Neuronal stem cell (in vitro differentiated cells): ENCODE measurements at regions not wholly inside any gene's neighbourhood (a gene's known extent, or its start where the extent isn't known, plus 50 kb on each side); places are given as distances from the start of the nearest gene placed in this dataset.

Source experiments
- DNase-seq: peaks from one replicate; pipeline ENCODE4 v3.0.0-alpha.2; 2013; ENCODE audit warnings: low spot score
- H2AFZ ChIP-seq: one replicate; pipeline ENCODE4 v1.6.1; 2013; ENCODE audit warnings: mild to moderate bottlenecking, low read length, inconsistent platforms
- H2AK5ac ChIP-seq: 2 replicates; pipeline ENCODE4 v1.6.1; 2013; ENCODE audit warnings: low read depth, mild to moderate bottlenecking, inconsistent platforms, low read length, moderate library complexity, mixed read lengths
- H2BK120ac ChIP-seq: 2 replicates; pipeline ENCODE4 v1.6.1; 2013; ENCODE audit warnings: low read depth, mild to moderate bottlenecking, inconsistent platforms, low read length, moderate library complexity, mixed read lengths
- H2BK12ac ChIP-seq: one replicate; pipeline ENCODE4 v1.6.1; 2013; ENCODE audit warnings: low read length, inconsistent platforms
- H2BK15ac ChIP-seq: 2 replicates; pipeline ENCODE4 v1.6.1; 2013; ENCODE audit warnings: mild to moderate bottlenecking, low read length, inconsistent platforms, mixed read lengths
- H2BK5ac ChIP-seq: one replicate; pipeline ENCODE4 v1.6.1; 2013; ENCODE audit warnings: inconsistent platforms, mild to moderate bottlenecking, low read length, moderate library complexity
- H3K14ac ChIP-seq: one replicate; pipeline ENCODE4 v1.6.1; 2013; ENCODE audit warnings: low read length, inconsistent platforms
- H3K18ac ChIP-seq: 2 replicates; pipeline ENCODE4 v1.6.1; 2013; ENCODE audit warnings: low read length, inconsistent platforms
- H3K23ac ChIP-seq: 2 replicates; pipeline ENCODE4 v1.6.1; 2013; ENCODE audit warnings: low read depth, mild to moderate bottlenecking, mixed read lengths, low read length, inconsistent platforms; ENCODE audit not compliant: poor library complexity
- H3K27ac ChIP-seq: replicated peaks from 3 replicates; pipeline ENCODE4 v1.5.1; 2013; ENCODE audit warnings: low read length, inconsistent platforms
- H3K27me3 ChIP-seq, 3 experiments: 2 replicates each; pipeline ENCODE4 v1.6.1; 2013; ENCODE audit warnings: low read length in 3 of 3, mild to moderate bottlenecking in 2 of 3, inconsistent platforms in 1 of 3, low read depth in 1 of 3, mixed read lengths in 1 of 3, moderate library complexity in 1 of 3; ENCODE audit not compliant: control insufficient read depth in 3 of 3, insufficient read depth in 3 of 3
- H3K36me3 ChIP-seq, 2 donors: replicated peaks in 1 of 2; 2 replicates each; pipeline ENCODE4 v1.6.1; 2013; ENCODE audit warnings: low read length in 2 of 2; ENCODE audit not compliant: control insufficient read depth in 2 of 2, insufficient read depth in 2 of 2
- H3K4ac ChIP-seq: 2 replicates; pipeline ENCODE4 v1.6.1; 2013; ENCODE audit warnings: inconsistent platforms, mild to moderate bottlenecking, low read length, moderate library complexity
- H3K4me1 ChIP-seq, 2 donors: 1 replicate in 1 of 2; 2 replicates in 1 of 2; pipeline ENCODE4 v1.6.1; 2013; ENCODE audit warnings: low read length in 2 of 2, low read depth in 1 of 2; ENCODE audit not compliant: control insufficient read depth in 2 of 2, insufficient read depth in 1 of 2
- H3K4me2 ChIP-seq: one replicate; pipeline ENCODE4 v1.6.1; 2013; ENCODE audit warnings: mild to moderate bottlenecking, low read length, inconsistent platforms; ENCODE audit not compliant: insufficient read depth, poor library complexity, severe bottlenecking
- H3K4me3 ChIP-seq, 2 donors: 2 replicates each; pipeline ENCODE4 v1.5.1; 2013; ENCODE audit warnings: low read length in 2 of 2, mild to moderate bottlenecking in 2 of 2, inconsistent platforms in 1 of 2, moderate library complexity in 1 of 2
- H3K79me1 ChIP-seq: one replicate; pipeline ENCODE4 v1.6.1; 2013; ENCODE audit warnings: low read depth, mild to moderate bottlenecking, inconsistent platforms, low read length, moderate library complexity
- H3K9ac ChIP-seq: one replicate; pipeline ENCODE4 v1.6.1; 2013; ENCODE audit warnings: mild to moderate bottlenecking, low read depth, low read length, inconsistent platforms; ENCODE audit not compliant: poor library complexity
- H3K9me3 ChIP-seq, 2 donors: replicated peaks in 1 of 2; 2 replicates each; pipeline versions ENCODE3 to v1.6.1; 2013; ENCODE audit warnings: low read length in 2 of 2, mild to moderate bottlenecking in 2 of 2, inconsistent platforms in 1 of 2, low read depth in 1 of 2, mixed read lengths in 1 of 2, moderate library complexity in 1 of 2; ENCODE audit not compliant: control insufficient read depth in 2 of 2, insufficient read depth in 1 of 2
- H4K8ac ChIP-seq: one replicate; pipeline ENCODE4 v1.6.1; 2013; ENCODE audit warnings: low read depth, mild to moderate bottlenecking, inconsistent platforms, low read length, moderate library complexity
- H4K91ac ChIP-seq: one replicate; pipeline ENCODE4 v1.6.1; 2013; ENCODE audit warnings: low read length, low read depth, mild to moderate bottlenecking, inconsistent platforms; ENCODE audit not compliant: poor library complexity
- WGBS, 2 donors: extraction: QIAGEN DNeasy Blood & Tissue Kit; methylation state at CpG; one replicate each; pipeline ENCODE4 v1.1.7; 2013; ENCODE audit warnings: missing lambda C conversion rate in 2 of 2, mixed read lengths in 1 of 2; ENCODE audit not compliant: insufficient read length in 2 of 2, insufficient replicate concordance in 1 of 2; ENCODE audit errors: extremely low coverage in 2 of 2; 5-methylcytosine and 5-hydroxymethylcytosine counted together

- Histone ChIP-seq H2AFZ (no peak overlapping the region), H3K4me3 (peak overlapping the region in 1 of 2 donors; percentile 16), H3K18ac (peak overlapping the region; percentile 20), H2BK5ac (no peak overlapping the region), H3K9ac (no peak overlapping the region), H3K14ac (no peak overlapping the region), H3K9me3 (no peaks in the 10 kb centered on the region), H2BK15ac (no peak overlapping the region), H2AK5ac (no peak overlapping the region), H3K23ac (no peak overlapping the region), H2BK120ac (no peak overlapping the region), H3K4ac (no peak overlapping the region), H3K4me2 (no peak overlapping the region), H3K36me3 (no peaks in the 10 kb centered on the region), H4K8ac (no peak overlapping the region), H4K91ac (no peak overlapping the region), H3K27ac (no peak overlapping the region), H3K27me3 (peaks cover 0 to 3% (median 0%) of the 10 kb centered on the region in 3 experiments), H3K79me1 (no peaks in the 10 kb centered on the region), H2BK12ac (no peak overlapping the region), H3K4me1 (no peaks in the 10 kb centered on the region)
- no peak for DNase-seq
- WGBS, 2 donors, result no CpG with 5 or more reads among the region's 8 CpGs
Observed at GRCh38 chr20:4413314-4414049, 164.4 kb upstream of the ADRA1D start.

- Histone ChIP-seq H3K4me3 (no peak overlapping the region), H3K4me1 (no peaks in the 10 kb centered on the region), H3K27ac (no peak overlapping the region), H2BK5ac (no peak overlapping the region), H3K79me1 (no peaks in the 10 kb centered on the region), H3K9me3 (no peaks in the 10 kb centered on the region), H3K14ac (no peak overlapping the region), H2AFZ (no peak overlapping the region), H2AK5ac (no peak overlapping the region), H3K27me3 (peaks cover 0 to 3% (median 0%) of the 10 kb centered on the region in 3 experiments), H3K36me3 (no peaks in the 10 kb centered on the region), H4K8ac (no peak overlapping the region), H3K4ac (no peak overlapping the region), H3K18ac (no peak overlapping the region), H2BK15ac (no peak overlapping the region), H2BK120ac (no peak overlapping the region), H3K9ac (no peak overlapping the region), H3K23ac (no peak overlapping the region), H2BK12ac (no peak overlapping the region), H4K91ac (no peak overlapping the region), H3K4me2 (no peak overlapping the region)
- WGBS, 2 donors, result no CpG with 5 or more reads among the region's 1 CpG
- DNase-seq, result no peak
Observed at GRCh38 chr20:4412216-4412615, 163.1 kb upstream of the ADRA1D start.

GRCh38 chr20:4411744-4412143, 162.7 kb upstream of the ADRA1D start:
- H2AK5ac ChIP-seq, result no peak overlapping the region
- no peak overlapping the region for H2BK5ac ChIP-seq
- no peak overlapping the region for H3K4me2 ChIP-seq
- no peaks in the 10 kb centered on the region for H3K9me3 ChIP-seq
- no peak overlapping the region for H3K9ac ChIP-seq
- no peaks in the 10 kb centered on the region for H3K4me1 ChIP-seq
- no peak overlapping the region for H3K18ac ChIP-seq
- no peak overlapping the region for H4K91ac ChIP-seq
- no peak overlapping the region for H2BK15ac ChIP-seq
- peaks cover 0 to 3% (median 0%) of the 10 kb centered on the region in 3 experiments for H3K27me3 ChIP-seq
- no peak for DNase-seq
- WGBS, 2 donors, result 100% methylated on average over 1 of the region's 4 CpGs; no CpG with 5 or more reads in 1 of the 2 donors
- H3K4ac ChIP-seq, result no peak overlapping the region
- no peak overlapping the region for H3K14ac ChIP-seq
- H3K79me1 ChIP-seq, result no peaks in the 10 kb centered on the region
- no peak overlapping the region for H2AFZ ChIP-seq
- H3K4me3 ChIP-seq, result no peak overlapping the region
- no peaks in the 10 kb centered on the region for H3K36me3 ChIP-seq
- H4K8ac ChIP-seq, result no peak overlapping the region
- no peak overlapping the region for H3K27ac ChIP-seq
- H3K23ac ChIP-seq, result no peak overlapping the region
- H2BK12ac ChIP-seq, result no peak overlapping the region
- no peak overlapping the region for H2BK120ac ChIP-seq

- no peaks in the 10 kb centered on the region for H3K4me1 ChIP-seq
- no peak overlapping the region for H2AK5ac ChIP-seq
- no peak overlapping the region for H2BK5ac ChIP-seq
- H2AFZ ChIP-seq, result no peak overlapping the region
- no peak overlapping the region for H2BK120ac ChIP-seq
- H3K27ac ChIP-seq, result no peak overlapping the region
- no peaks in the 10 kb centered on the region for H3K36me3 ChIP-seq
- H2BK12ac ChIP-seq, result no peak overlapping the region
- H3K14ac ChIP-seq, result no peak overlapping the region
- no peak overlapping the region for H3K4me3 ChIP-seq
- no peak overlapping the region for H3K23ac ChIP-seq
- no peak overlapping the region for H3K18ac ChIP-seq
- H3K4ac ChIP-seq, result no peak overlapping the region
- no peak overlapping the region for H2BK15ac ChIP-seq
- no peaks in the 10 kb centered on the region for H3K79me1 ChIP-seq
- no peak overlapping the region for H3K9ac ChIP-seq
- DNase-seq, result no peak
- peaks cover 0 to 15% (median 0%) of the 10 kb centered on the region in 3 experiments for H3K27me3 ChIP-seq
- H3K4me2 ChIP-seq, result no peak overlapping the region
- no CpG with 5 or more reads among the region's 4 CpGs for WGBS, 2 donors
- no peaks in the 10 kb centered on the region for H3K9me3 ChIP-seq
- no peak overlapping the region for H4K8ac ChIP-seq
- no peak overlapping the region for H4K91ac ChIP-seq
Observed at GRCh38 chr20:4406627-4407026, 157.5 kb upstream of the ADRA1D start.
